Renal pelvis (tissue), 1 donor: ENCODE measurements at regions not wholly inside any gene's neighbourhood (a gene's known extent, or its start where the extent isn't known, plus 50 kb on each side); places are given as distances from the start of the nearest gene placed in this dataset.

Experiments
- DNase-seq: peaks from one replicate; pipeline ENCODE4 v3.0.0-alpha.2; 2013

- no peak for DNase-seq
Observed at GRCh38 chr16:6200861-6201260, 1103.3 kb upstream of the EEF2KMT start.

GRCh38 chr16:6200271-6200670 is 1102.7 kb upstream of the EEF2KMT start:
- no peak for DNase-seq

- no peak for DNase-seq
Observed at GRCh38 chr16:6195966-6196365, 1098.4 kb upstream of the EEF2KMT start.

- peak; percentile 84 for DNase-seq
Observed at GRCh38 chr16:6193718-6194117, 1096.1 kb upstream of the EEF2KMT start.

GRCh38 chr16:6192984-6193383 is 1095.4 kb upstream of the EEF2KMT start:
- no peak for DNase-seq

- DNase-seq = no peak
Observed at GRCh38 chr16:6192532-6192931, 1094.9 kb upstream of the EEF2KMT start.

GRCh38 chr16:6190776-6191175 is 1093.2 kb upstream of the EEF2KMT start:
- DNase-seq = no peak

GRCh38 chr16:6189216-6189615 is 1091.6 kb upstream of the EEF2KMT start:
- DNase-seq = no peak

- no peak for DNase-seq
Observed at GRCh38 chr16:6177616-6178180, 1080.1 kb upstream of the EEF2KMT start.

- no peak for DNase-seq
Observed at GRCh38 chr16:6170022-6170421, 1072.4 kb upstream of the EEF2KMT start.

- peak; percentile 35 for DNase-seq
Observed at GRCh38 chr16:6165330-6165979, 1067.9 kb upstream of the EEF2KMT start.

GRCh38 chr16:6160871-6161270 is 1063.3 kb upstream of the EEF2KMT start:
- DNase-seq = no peak

- no peak for DNase-seq
Observed at GRCh38 chr16:6160303-6160702, 1062.7 kb upstream of the EEF2KMT start.

GRCh38 chr16:6157806-6158205 is 1060.2 kb upstream of the EEF2KMT start:
- DNase-seq = no peak

- DNase-seq = no peak
Observed at GRCh38 chr16:6155271-6155670, 1057.7 kb upstream of the EEF2KMT start.

GRCh38 chr16:6153901-6154300 is 1056.3 kb upstream of the EEF2KMT start:
- DNase-seq = no peak

- no peak for DNase-seq
Observed at GRCh38 chr16:6149031-6149430, 1051.4 kb upstream of the EEF2KMT start.

- no peak for DNase-seq
Observed at GRCh38 chr16:6148361-6148760, 1050.8 kb upstream of the EEF2KMT start.

- no peak for DNase-seq
Observed at GRCh38 chr16:6146874-6147425, 1049.4 kb upstream of the EEF2KMT start.

GRCh38 chr16:6146356-6146755 is 1048.8 kb upstream of the EEF2KMT start:
- no peak for DNase-seq

GRCh38 chr16:6144463-6144862 is 1046.9 kb upstream of the EEF2KMT start:
- no peak for DNase-seq

- no peak for DNase-seq
Observed at GRCh38 chr16:6143020-6143419, 1045.4 kb upstream of the EEF2KMT start.

- no peak for DNase-seq
Observed at GRCh38 chr16:6133009-6133557, 1035.5 kb upstream of the EEF2KMT start.

- DNase-seq = no peak
Observed at GRCh38 chr16:6132121-6132520, 1034.5 kb upstream of the EEF2KMT start.
